GM20431 (cell line): ENCODE measurements at regions not wholly inside any gene's neighbourhood (a gene's known extent, or its start where the extent isn't known, plus 50 kb on each side); places are given as distances from the start of the nearest gene placed in this dataset.
"Not testable (repeated sequence)": the region's sequence is repeated elsewhere in the genome, so short reads cannot be mapped to it uniquely, and the experiment has no call there.

ENCODE experiments used
- in situ Hi-C: fragments of 300-500 bp; cut with MseI, MboI; formaldehyde crosslinking; loops from one replicate; pipeline ENCODE4 v1.15.0; 2020; ENCODE audit warnings: low sequenced_read_pairs; ENCODE audit not compliant: unreplicated experiment

DNA sequence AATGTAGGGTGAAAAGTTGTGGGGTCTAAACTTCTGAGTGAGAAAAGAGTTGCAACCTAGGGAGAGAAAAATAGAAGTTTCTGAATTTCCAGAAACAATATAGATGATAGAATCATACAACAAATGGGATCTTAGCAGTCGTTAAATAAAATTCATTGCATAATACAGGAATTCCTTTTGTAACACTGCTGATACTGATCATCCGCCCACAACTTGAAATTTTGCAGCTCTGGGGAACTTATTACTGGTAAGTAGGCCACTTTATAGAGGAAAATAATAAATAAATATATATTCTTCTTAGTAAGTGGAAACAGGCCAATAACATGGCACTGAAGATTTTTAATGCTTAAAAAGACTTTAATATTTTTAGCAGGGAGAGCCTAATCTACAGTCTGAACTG is 81.9 kb upstream of the SMIM30 start:
- in situ Hi-C loops = no loop called here

DNA sequence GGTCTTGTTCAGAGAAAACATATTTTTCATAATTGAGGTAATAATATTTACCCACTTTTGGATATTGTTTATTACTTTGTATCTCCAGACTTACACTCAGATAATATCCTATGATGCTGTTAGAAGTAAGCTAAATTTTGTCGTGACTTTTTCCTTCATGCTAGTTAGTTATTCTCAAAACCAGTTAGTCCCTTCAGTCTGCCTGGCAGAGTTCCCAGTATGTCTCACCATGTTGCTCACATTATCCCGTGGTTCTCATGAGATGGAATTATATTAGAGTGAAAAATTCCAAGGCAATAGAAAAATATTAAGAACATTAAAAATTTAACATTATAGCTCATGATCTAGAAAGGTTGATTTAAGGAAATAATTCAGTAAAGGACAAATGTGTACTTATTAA is 81.5 kb upstream of the SMIM30 start:
- in situ Hi-C loops = no loop called here

DNA sequence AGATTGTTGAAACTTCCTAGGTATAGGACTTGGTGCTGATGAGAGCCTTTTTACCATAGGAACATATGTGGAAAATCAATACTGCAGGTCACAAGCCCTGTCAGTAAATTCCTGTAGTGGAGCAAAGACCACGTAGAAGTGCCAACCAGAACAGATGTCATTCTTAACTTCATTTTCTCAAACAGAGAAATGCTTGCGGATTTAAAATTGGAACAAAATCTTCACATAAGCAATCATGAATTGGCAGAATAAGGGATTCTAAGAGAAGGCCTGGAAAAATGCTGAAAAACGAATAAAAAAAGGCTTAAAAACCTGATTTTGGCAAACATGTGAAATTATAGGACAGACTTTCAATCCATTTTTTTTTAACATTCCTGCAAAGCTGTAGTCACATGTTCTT is 80.8 kb upstream of the SMIM30 start:
- in situ Hi-C loops = no loop called here

DNA sequence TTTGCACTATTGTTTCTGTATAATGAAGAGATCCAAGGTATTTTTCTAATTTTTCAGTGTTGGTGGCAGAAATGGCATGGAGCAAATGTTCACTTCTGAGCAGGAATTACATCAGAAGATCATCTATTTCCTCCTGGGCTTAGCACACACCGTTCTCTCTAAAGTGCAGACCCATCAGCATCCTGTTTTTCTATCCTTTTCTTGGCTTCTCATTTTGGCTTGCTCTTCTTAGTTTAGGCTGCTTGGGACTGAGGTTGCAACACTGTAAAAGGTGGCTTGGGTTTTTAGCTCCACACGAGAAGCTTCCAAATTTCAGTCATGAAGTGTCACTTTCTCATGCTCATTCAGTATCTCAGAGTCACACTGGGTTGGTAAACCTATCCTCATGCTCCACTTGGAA is 79.9 kb upstream of the SMIM30 start:
- in situ Hi-C loops = no loop called here

DNA sequence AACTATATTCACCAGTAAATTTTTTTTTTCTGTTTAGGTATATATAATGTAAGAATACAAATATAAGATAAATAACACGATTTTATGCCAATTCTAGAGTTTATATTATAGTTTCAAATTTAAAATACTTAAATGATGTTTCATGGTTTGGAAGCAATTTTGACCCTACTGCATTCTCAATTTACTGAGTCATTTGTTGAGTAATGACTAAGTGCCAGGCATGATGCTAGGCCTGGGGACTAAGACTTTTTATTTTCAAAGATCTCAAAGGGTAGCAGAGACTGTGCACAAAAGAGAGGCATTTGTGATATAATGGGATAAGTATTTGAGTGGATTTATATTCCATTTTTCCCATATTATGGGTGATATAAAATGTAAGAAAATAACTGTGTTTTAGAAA is 78.9 kb upstream of the SMIM30 start:
- in situ Hi-C loops = no loop called here

DNA sequence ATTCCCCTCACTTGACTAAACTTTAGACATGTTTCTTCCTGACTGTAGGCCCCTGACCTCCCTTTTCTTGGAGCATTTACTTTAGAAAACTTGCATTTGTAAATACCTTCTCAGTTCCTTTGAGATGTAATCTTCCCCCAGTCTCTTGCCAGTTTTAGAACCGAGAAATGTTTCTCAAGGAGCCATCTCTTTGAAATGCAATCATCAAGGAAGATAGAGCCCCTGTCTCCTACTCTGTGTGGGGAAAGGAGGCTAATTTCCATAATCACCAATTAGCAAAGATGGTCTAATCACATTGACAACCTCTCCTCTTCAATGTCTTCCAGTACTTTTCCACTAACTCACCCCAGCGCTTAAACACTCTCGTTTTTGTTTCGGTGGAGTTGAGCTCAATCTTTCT is 70.0 kb upstream of the SMIM30 start:
- in situ Hi-C loops = no loop called here

DNA sequence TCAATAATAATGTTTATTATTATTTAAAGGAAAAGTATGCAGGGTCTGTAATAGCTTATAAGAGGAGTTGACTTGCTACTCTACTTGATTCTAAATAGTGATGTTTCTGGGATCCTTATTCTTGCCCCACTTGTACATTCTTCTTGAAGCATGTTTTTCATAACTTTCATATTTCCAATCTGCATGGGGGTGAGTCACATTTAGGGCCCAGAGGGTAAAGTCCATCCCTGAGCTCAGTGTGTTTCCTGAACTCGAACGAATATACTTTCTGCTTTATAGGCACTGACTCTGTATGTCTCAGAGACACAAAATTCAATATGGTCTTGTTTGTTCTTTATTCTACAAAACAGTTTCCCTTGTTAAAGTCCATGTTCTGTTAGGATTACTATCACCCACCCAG is 61.0 kb upstream of the SMIM30 start:
- in situ Hi-C loops = no loop called here

DNA sequence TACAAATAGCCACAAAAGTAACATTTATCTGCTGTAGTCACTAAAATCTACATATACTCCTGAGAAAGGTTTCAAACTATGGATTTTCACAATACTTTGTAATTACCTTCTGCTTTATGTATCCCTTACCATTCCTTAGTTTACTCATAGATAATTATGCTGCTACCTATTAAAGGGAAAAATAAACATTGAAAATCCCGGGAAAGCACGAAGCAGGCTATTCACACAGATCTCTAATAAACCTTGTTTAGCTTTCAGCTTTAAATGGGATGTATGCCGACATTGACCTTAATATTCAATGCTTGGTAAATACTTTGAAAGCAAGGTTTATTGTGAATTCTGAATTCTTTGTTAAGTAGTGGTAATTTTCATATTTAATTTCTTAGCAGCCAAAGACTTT is 58.5 kb upstream of the SMIM30 start:
- in situ Hi-C loops = no loop called here

DNA sequence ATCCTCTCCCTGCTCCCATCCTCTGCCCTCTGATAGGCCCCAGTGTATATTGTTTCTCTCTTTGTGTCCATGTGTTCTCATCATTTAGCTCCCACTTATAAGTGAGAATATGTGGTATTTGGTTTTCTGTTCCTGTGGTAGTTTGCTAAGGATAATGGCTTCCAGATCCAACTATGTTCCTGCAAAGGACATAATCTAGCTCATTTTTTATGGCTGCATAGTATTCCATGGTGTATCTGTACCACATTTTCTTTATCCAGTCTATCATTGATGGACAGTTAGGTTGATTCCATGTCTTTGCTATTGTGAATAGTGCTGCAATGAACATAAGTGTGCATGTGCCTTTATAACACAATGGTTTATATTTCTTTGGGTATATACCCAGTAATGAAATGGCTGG is 57.8 kb upstream of the SMIM30 start:
- in situ Hi-C loops = not testable (repeated sequence)

DNA sequence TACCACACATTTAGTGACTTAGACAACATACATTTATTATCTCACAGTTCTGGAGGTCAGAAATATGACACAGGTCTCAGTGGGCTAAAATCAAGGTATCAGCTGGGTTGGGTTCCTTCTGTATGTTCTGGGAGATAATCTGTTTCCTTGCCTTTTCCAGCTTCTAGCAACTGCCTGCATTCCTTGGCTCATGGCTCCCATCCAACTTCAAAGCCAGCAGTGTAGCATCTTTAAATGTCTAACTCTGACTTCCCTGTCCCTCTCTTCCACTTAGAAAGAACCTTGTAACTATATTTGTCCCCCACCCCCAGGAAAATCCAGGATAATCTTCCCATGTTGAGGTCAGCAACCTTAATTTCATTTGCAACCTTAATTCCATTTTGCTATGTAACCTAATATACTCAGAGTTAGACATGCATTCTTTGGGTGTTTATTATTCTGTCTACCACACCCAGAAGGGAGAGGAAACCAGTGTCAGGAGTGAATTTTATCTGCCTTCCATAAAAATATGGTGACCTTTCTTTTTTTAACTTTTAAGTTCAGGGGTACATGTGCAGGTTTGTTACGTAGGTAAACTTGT is 57.3 kb upstream of the SMIM30 start:
- in situ Hi-C loops = no loop called here

DNA sequence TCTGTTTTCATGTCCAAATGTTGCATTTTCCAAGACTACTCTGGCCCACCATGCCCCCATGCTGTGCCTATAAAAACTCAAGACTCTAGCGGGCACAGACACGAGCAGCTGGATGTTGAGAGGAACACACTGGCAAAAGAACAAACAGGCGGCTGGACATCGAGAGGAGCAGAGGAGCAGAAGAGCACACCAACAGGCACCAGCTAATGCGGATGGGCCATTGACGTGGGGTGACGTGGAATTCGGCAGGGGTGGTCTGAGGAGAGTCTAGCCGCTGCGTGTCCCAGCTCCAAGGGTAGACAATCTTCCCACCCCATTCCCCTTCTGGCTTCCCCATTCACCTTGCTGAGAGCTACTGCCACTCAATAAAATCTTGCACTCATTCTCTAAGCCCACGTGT is 54.4 kb upstream of the SMIM30 start:
- in situ Hi-C loops = loop anchor here (25.0 kb wide), 1 partner anchor 240 kb away; no protein-coding TSS in a partner anchor

DNA sequence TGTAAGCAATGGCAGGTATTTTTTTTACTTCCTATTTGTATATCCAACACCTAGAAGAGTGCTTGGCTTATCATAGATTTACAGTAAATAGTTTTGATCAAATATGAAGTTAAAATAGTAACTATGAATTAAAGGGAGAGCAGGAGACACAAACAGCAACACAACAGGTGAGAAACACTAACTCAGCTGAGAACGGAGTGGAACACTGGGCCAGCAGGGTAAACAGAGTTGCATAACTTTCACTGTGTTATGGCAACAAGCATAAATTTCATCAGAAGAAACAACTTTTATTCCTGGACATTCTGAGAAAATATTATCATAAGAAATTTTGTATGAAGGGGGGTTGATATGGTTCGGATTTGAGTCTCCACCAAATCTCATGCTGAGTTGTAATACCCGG is 52.2 kb upstream of the SMIM30 start:
- in situ Hi-C loops = loop anchor here (25.0 kb wide), 1 partner anchor 242 kb away; no protein-coding TSS in a partner anchor
